HL-60 (cell line): ENCODE measurements at regions not wholly inside any gene's neighbourhood (a gene's known extent, or its start where the extent isn't known, plus 50 kb on each side); places are given as distances from the start of the nearest gene placed in this dataset.

ENCODE experiments used
- DNase-seq, 2 experiments: peaks; one replicate each; pipeline ENCODE4 v3.0.0-alpha.2; 2010 to 2020; ENCODE audit warnings: low read depth in 1 of 2, low spot score in 1 of 2
- H3K27ac ChIP-seq: fragments of 250-450 bp; sonication (Bioruptor Pico); replicated peaks from 2 replicates; pipeline ENCODE4 v1.5.1; 2020; ENCODE audit warnings: mild to moderate bottlenecking, moderate library complexity
- H3K27me3 ChIP-seq: fragments of 250-450 bp; sonication (Bioruptor Pico); 2 replicates; pipeline ENCODE4 v1.5.1; 2021; ENCODE audit warnings: mild to moderate bottlenecking, moderate library complexity; ENCODE audit not compliant: insufficient read depth, poor library complexity, severe bottlenecking
- H3K4me3 ChIP-seq: replicated peaks from 2 replicates; pipeline ENCODE4 v1.5.1; 2011; ENCODE audit warnings: mild to moderate bottlenecking, control low read depth, low read length; ENCODE audit not compliant: insufficient read depth
- GABPA ChIP-seq: IDR thresholded peaks from 2 replicates; pipeline ENCODE4 v1.6.1; 2012; ENCODE audit warnings: low read depth
- POLR2AphosphoS5 ChIP-seq: IDR thresholded peaks from 2 replicates; pipeline ENCODE4 v1.6.1; 2012; ENCODE audit warnings: low read depth
- REST ChIP-seq: IDR thresholded peaks from 2 replicates; pipeline ENCODE4 v1.6.1; 2012; ENCODE audit warnings: low read depth; ENCODE audit not compliant: insufficient replicate concordance
- SPI1 ChIP-seq: IDR thresholded peaks from 2 replicates; pipeline ENCODE4 v1.6.1; 2012; ENCODE audit warnings: low read depth, mild to moderate bottlenecking, borderline replicate concordance
- TF ChIP-seq, protein P1 (sequence below): IDR thresholded peaks from one replicate; pipeline ENCODE4 v1.5.1; 2011; ENCODE audit warnings: low read length, control low read depth, inconsistent platforms; ENCODE audit not compliant: insufficient read depth

GRCh38 chr2:134129900-134130537 is 123.9 kb upstream of the MGAT5 start:
- Histone ChIP-seq H3K27ac (no peak overlapping the region), H3K4me3 (no peak overlapping the region), H3K27me3 (no peaks in the 10 kb centered on the region)
- no peak for DNase-seq
- TF ChIP-seq REST: no peak
- TF ChIP-seq, protein P1, sequence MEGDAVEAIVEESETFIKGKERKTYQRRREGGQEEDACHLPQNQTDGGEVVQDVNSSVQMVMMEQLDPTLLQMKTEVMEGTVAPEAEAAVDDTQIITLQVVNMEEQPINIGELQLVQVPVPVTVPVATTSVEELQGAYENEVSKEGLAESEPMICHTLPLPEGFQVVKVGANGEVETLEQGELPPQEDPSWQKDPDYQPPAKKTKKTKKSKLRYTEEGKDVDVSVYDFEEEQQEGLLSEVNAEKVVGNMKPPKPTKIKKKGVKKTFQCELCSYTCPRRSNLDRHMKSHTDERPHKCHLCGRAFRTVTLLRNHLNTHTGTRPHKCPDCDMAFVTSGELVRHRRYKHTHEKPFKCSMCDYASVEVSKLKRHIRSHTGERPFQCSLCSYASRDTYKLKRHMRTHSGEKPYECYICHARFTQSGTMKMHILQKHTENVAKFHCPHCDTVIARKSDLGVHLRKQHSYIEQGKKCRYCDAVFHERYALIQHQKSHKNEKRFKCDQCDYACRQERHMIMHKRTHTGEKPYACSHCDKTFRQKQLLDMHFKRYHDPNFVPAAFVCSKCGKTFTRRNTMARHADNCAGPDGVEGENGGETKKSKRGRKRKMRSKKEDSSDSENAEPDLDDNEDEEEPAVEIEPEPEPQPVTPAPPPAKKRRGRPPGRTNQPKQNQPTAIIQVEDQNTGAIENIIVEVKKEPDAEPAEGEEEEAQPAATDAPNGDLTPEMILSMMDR: no peak
- TF ChIP-seq SPI1: no peak
- TF ChIP-seq GABPA: no peak
- TF ChIP-seq POLR2AphosphoS5: no peak

- DNase-seq: no peak
- H3K27me3 ChIP-seq: no peaks in the 10 kb centered on the region
- H3K27ac ChIP-seq: no peak overlapping the region
- TF ChIP-seq, protein P1: no peak
- no peak for TF ChIP-seq GABPA
- TF ChIP-seq REST: no peak
- no peak for TF ChIP-seq POLR2AphosphoS5
- TF ChIP-seq SPI1: no peak
- no peak overlapping the region for H3K4me3 ChIP-seq
These were observed 122.0 kb upstream of the MGAT5 start for GRCh38 chr2:134131681-134132489.

DNA sequence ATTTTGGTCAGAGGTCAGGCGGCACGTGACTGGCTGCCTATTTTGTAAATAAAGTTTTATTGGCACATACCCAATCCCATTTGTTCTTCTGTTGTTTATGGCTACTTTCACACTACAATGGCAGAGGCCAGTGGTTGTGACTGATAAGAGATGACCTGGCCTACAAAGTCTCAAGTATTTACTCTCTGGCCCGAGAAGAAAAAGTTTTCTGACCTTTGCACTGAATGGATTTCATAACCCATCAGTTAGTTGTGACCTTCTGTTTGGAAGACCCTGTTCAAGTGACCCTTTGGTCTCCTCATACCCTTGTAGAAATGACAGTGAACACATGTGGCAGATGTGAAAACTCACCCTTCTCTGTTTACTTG is 121.4 kb upstream of the MGAT5 start:
- TF ChIP-seq GABPA (no peak), REST (no peak), SPI1 (no peak), POLR2AphosphoS5 (no peak)
- TF ChIP-seq, protein P1: no peak

More for the DNA sequence above, 121.4 kb upstream of the MGAT5 start:
- no peak for DNase-seq
- Histone ChIP-seq H3K4me3 (no peak overlapping the region), H3K27ac (no peak overlapping the region), H3K27me3 (no peaks in the 10 kb centered on the region)
